ENCODE measurements at regions not wholly inside any gene's neighbourhood (a gene's known extent, or its start where the extent isn't known, plus 50 kb on each side); places are given as distances from the start of the nearest gene placed in this dataset.

DNA sequence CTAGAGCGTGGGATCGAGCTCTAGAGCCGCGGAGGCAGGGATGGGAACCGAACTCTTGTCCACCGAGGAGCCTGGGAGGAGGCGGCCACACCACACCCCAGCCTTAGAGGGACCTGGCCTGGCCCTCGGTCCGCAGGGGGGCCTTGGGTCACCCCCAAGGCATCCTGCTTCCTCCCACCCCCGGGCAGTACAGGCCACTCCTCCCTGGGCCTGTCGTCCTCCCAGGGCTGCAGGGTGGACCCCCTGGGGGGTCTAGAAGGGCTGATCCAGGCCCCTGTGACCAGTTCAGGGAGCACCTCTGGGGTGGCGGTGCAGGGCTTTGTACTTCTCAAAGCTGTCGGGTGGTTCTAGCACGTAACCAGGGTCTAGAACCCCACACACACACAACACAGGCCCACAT, 79.1 kb upstream of the FBRSL1 start:
- TF ChIP-seq EP300 (IDR thresholded peaks at IDR 0.05): no peak
- TF ChIP-seq, protein P1, sequence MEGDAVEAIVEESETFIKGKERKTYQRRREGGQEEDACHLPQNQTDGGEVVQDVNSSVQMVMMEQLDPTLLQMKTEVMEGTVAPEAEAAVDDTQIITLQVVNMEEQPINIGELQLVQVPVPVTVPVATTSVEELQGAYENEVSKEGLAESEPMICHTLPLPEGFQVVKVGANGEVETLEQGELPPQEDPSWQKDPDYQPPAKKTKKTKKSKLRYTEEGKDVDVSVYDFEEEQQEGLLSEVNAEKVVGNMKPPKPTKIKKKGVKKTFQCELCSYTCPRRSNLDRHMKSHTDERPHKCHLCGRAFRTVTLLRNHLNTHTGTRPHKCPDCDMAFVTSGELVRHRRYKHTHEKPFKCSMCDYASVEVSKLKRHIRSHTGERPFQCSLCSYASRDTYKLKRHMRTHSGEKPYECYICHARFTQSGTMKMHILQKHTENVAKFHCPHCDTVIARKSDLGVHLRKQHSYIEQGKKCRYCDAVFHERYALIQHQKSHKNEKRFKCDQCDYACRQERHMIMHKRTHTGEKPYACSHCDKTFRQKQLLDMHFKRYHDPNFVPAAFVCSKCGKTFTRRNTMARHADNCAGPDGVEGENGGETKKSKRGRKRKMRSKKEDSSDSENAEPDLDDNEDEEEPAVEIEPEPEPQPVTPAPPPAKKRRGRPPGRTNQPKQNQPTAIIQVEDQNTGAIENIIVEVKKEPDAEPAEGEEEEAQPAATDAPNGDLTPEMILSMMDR (IDR thresholded peaks at IDR 0.05): no peak
